SK-N-MC (cell line): ENCODE measurements at regions not wholly inside any gene's neighbourhood (a gene's known extent, or its start where the extent isn't known, plus 50 kb on each side); places are given as distances from the start of the nearest gene placed in this dataset.

Experiments used
- EZH2 ChIP-seq: fragments of 200-600 bp; sonication (generic); IDR thresholded peaks from one replicate; pipeline ENCODE4 v1.6.1; 2017; ENCODE audit warnings: antibody characterized with exemption
- FOXP2 ChIP-seq: optimal IDR thresholded peaks from 2 replicates; pipeline ENCODE3; 2011; ENCODE audit warnings: mild to moderate bottlenecking, moderate library complexity; ENCODE audit not compliant: insufficient read depth; ENCODE audit errors: extremely low read length, control extremely low read depth
- POLR2AphosphoS5 ChIP-seq: IDR thresholded peaks from 2 replicates; pipeline ENCODE4 v1.6.1; 2012; ENCODE audit warnings: mild to moderate bottlenecking, low read depth, low read length, borderline replicate concordance

- TF ChIP-seq EZH2 = no peak
- TF ChIP-seq POLR2AphosphoS5 = no peak
- no peak for TF ChIP-seq FOXP2
Observed at GRCh38 chr4:52243367-52243766, 192.3 kb downstream of the SPATA18 start.
